OCI-LY1 (cell line): ENCODE measurements at regions not wholly inside any gene's neighbourhood (a gene's known extent, or its start where the extent isn't known, plus 50 kb on each side); places are given as distances from the start of the nearest gene placed in this dataset.

Source experiments
- H2AFZ ChIP-seq: fragments of 200-600 bp; sonication (generic), shearing (Covaris generic); 2 replicates; pipeline ENCODE4 v1.6.0; 2014; ENCODE audit warnings: antibody characterized with exemption, mild to moderate bottlenecking, low read length
- H3F3A ChIP-seq: fragments of 200-600 bp; sonication (generic), shearing (Covaris generic); 2 replicates; pipeline ENCODE4 v1.6.0; 2014; ENCODE audit warnings: mild to moderate bottlenecking, antibody characterized with exemption, low read length, moderate library complexity; ENCODE audit not compliant: insufficient read depth
- H3K27ac ChIP-seq: fragments of 200-600 bp; sonication (generic); 2 replicates; pipeline ENCODE4 v1.5.1; 2014; ENCODE audit warnings: low read length, mixed run types, mild to moderate bottlenecking, low read depth; ENCODE audit not compliant: poor library complexity, severe bottlenecking
- H3K27me3 ChIP-seq: fragments of 200-600 bp; sonication (generic); 2 replicates; pipeline ENCODE4 v1.6.0; 2014; ENCODE audit warnings: antibody characterized with exemption, mild to moderate bottlenecking, low read length, moderate library complexity; ENCODE audit not compliant: insufficient read depth
- H3K36me3 ChIP-seq: fragments of 200-600 bp; sonication (generic); 2 replicates; pipeline ENCODE4 v1.6.1; 2014; ENCODE audit warnings: mild to moderate bottlenecking, antibody characterized with exemption, low read length, moderate library complexity, mixed read lengths; ENCODE audit not compliant: insufficient read depth
- H3K4me1 ChIP-seq: fragments of 200-600 bp; sonication (generic); 2 replicates; pipeline ENCODE4 v1.5.1; 2014; ENCODE audit warnings: mild to moderate bottlenecking, low read length, moderate library complexity; ENCODE audit not compliant: insufficient read depth, severe bottlenecking
- H3K4me2 ChIP-seq: fragments of 200-600 bp; sonication (generic), shearing (Covaris generic); 2 replicates; pipeline ENCODE4 v1.6.1; 2014; ENCODE audit warnings: low read length
- H3K4me3 ChIP-seq: fragments of 200-600 bp; sonication (generic); 2 replicates; pipeline ENCODE4 v1.5.1; 2014; ENCODE audit warnings: low read length, low read depth, mild to moderate bottlenecking, mixed read lengths; ENCODE audit not compliant: poor library complexity, severe bottlenecking
- H3K79me2 ChIP-seq: fragments of 200-600 bp; shearing (Covaris generic); 2 replicates; pipeline ENCODE4 v1.6.1; 2016; ENCODE audit warnings: mixed run types, low read length, mixed read lengths; ENCODE audit not compliant: insufficient read depth
- H3K9ac ChIP-seq: fragments of 200-600 bp; sonication (generic), shearing (Covaris generic); 2 replicates; pipeline ENCODE4 v1.6.1; 2014; ENCODE audit warnings: mild to moderate bottlenecking, low read length, mixed read lengths
- H3K9me2 ChIP-seq: fragments of 200-600 bp; sonication (generic), shearing (Covaris generic); 2 replicates; pipeline ENCODE4 v1.6.1; 2014; ENCODE audit warnings: low read depth, mild to moderate bottlenecking, low read length, mixed read lengths
- H3K9me3 ChIP-seq: fragments of 200-600 bp; shearing (Covaris generic); 2 replicates; pipeline ENCODE4 v1.6.1; 2014; ENCODE audit warnings: low read length, mixed read lengths
- H4K20me1 ChIP-seq: fragments of 200-600 bp; sonication (generic), shearing (Covaris generic); 2 replicates; pipeline ENCODE4 v1.6.0; 2016; ENCODE audit warnings: mild to moderate bottlenecking, low read length; ENCODE audit not compliant: insufficient read depth
- EZH2 ChIP-seq: fragments of 200-600 bp; sonication (generic), shearing (Covaris generic); IDR thresholded peaks from 2 replicates; pipeline ENCODE4 v1.8.0; 2017; ENCODE audit warnings: borderline replicate concordance, mixed run types, mild to moderate bottlenecking, antibody characterized with exemption, low read length, moderate library complexity, mixed read lengths
- TF ChIP-seq, protein P1 (sequence below): fragments of 200-600 bp; sonication (generic), shearing (Covaris generic); IDR thresholded peaks from 2 replicates; pipeline ENCODE4 v1.5.1; 2017; ENCODE audit warnings: mild to moderate bottlenecking, antibody characterized with exemption, low read length, moderate library complexity, mixed read lengths

DNA sequence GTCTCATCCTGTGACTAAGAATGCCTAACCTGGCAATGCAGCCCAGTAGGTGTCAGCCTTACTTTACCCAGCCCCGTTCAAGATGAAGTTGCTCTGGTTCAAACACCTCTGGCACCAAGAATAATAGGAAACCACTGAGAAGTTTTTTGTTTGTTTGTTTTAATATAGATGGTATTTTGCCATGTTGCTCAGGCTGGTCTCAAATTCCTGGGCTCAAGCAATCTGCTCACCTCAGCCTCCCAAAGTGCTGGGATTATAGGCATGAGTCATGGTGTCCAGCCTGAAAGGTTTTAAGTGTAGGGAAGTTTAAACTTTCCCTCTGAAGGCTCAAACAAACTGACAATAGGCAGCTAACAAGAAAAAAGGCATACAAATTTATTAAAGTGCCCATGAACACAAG, 51.2 kb upstream of the ABCC4 start:
- Histone ChIP-seq H3F3A (no peaks in the 10 kb centered on the region), H2AFZ (no peak overlapping the region), H3K4me3 (no peak overlapping the region), H3K79me2 (no peaks in the 10 kb centered on the region), H3K4me1 (no peaks in the 10 kb centered on the region), H3K9me3 (no peaks in the 10 kb centered on the region), H3K9ac (no peak overlapping the region), H3K9me2 (no peaks in the 10 kb centered on the region), H3K27ac (no peak overlapping the region), H4K20me1 (no peaks in the 10 kb centered on the region), H3K36me3 (no peaks in the 10 kb centered on the region), H3K27me3 (no peaks in the 10 kb centered on the region), H3K4me2 (no peak overlapping the region)
- TF ChIP-seq, protein P1, sequence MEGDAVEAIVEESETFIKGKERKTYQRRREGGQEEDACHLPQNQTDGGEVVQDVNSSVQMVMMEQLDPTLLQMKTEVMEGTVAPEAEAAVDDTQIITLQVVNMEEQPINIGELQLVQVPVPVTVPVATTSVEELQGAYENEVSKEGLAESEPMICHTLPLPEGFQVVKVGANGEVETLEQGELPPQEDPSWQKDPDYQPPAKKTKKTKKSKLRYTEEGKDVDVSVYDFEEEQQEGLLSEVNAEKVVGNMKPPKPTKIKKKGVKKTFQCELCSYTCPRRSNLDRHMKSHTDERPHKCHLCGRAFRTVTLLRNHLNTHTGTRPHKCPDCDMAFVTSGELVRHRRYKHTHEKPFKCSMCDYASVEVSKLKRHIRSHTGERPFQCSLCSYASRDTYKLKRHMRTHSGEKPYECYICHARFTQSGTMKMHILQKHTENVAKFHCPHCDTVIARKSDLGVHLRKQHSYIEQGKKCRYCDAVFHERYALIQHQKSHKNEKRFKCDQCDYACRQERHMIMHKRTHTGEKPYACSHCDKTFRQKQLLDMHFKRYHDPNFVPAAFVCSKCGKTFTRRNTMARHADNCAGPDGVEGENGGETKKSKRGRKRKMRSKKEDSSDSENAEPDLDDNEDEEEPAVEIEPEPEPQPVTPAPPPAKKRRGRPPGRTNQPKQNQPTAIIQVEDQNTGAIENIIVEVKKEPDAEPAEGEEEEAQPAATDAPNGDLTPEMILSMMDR, result no peak
- TF ChIP-seq EZH2, result no peak

DNA sequence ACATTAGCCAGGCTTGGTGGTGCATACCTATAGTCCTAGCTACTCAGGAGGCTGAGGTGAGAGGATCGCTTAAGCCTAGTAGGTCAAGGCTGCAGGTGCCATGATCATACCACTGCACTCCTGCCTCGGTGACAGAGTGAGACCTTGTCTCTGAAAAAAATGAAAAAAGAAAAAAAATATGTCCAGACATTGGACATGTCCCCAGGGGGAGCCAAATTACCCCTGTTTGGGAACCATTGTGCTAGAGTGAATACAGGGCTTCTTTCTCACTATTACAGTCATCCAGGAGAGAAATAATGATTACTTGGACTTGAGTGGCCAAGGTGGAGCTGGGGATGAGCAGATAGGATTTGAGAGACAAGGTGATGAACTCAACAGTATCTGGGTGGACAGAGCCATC, 52.9 kb upstream of the ABCC4 start:
- no peaks in the 10 kb centered on the region for H3K4me1 ChIP-seq
- no peak overlapping the region for H2AFZ ChIP-seq
- H3K27ac ChIP-seq, result no peak overlapping the region
- no peak overlapping the region for H3K4me2 ChIP-seq
- H3K36me3 ChIP-seq, result no peaks in the 10 kb centered on the region
- no peaks in the 10 kb centered on the region for H3K27me3 ChIP-seq
- H3K4me3 ChIP-seq, result no peak overlapping the region
- no peak overlapping the region for H3K9ac ChIP-seq
- TF ChIP-seq EZH2, result no peak
- TF ChIP-seq, protein P1, result no peak
- no peaks in the 10 kb centered on the region for H4K20me1 ChIP-seq
- H3K79me2 ChIP-seq, result no peaks in the 10 kb centered on the region
- H3K9me2 ChIP-seq, result no peaks in the 10 kb centered on the region
- no peaks in the 10 kb centered on the region for H3K9me3 ChIP-seq
- H3F3A ChIP-seq, result no peaks in the 10 kb centered on the region

DNA sequence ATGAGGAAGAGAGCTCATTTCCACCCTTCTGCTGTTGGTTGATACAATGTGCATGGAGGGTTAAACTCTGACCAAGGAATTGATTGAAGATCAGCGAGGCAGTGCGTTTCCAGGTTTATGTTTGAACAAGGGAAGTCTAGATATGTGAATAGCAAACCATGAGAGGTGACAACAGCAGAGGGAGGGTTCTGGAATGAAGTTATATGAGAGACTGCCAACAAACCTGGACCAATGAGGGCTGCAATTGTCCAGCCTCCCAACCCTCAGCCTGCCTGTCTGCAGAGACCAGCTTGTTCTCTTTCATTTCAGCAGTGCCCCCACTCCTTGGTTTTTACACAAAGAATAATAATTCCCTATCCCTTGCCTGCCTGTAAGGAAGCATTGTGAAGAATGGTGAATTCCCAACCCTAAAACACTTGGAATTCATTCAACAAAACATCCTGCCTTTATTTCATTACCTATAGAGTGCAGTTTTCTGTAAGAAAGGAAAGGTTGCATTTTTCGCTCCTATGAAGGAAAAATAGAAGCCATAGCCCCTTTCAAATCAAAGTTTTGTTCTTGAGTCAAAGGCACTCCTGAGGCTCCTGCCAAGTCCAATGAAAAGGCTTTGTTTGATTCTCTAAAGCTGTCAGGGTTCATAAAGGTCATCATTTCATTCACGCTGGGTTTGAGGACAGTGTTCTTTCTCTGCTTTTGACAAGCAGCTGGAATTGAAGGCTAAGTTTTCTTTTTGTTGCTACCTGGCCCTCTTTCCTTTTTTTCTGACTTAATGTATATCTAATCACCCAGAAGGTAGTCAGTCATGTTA, 53.6 kb upstream of the ABCC4 start:
- no peak overlapping the region for H2AFZ ChIP-seq
- no peaks in the 10 kb centered on the region for H3K9me2 ChIP-seq
- no peaks in the 10 kb centered on the region for H3K4me1 ChIP-seq
- H3K9ac ChIP-seq, result no peak overlapping the region
- H3K36me3 ChIP-seq, result no peaks in the 10 kb centered on the region
- H3K79me2 ChIP-seq, result no peaks in the 10 kb centered on the region
- TF ChIP-seq EZH2, result no peak
- TF ChIP-seq, protein P1, result no peak
- H3K27ac ChIP-seq, result no peak overlapping the region
- H3K27me3 ChIP-seq, result no peaks in the 10 kb centered on the region
- no peaks in the 10 kb centered on the region for H3K9me3 ChIP-seq
- H3F3A ChIP-seq, result no peaks in the 10 kb centered on the region
- H3K4me2 ChIP-seq, result no peak overlapping the region
- no peaks in the 10 kb centered on the region for H4K20me1 ChIP-seq
- H3K4me3 ChIP-seq, result no peak overlapping the region
